ENCODE measurements at regions not wholly inside any gene's neighbourhood (a gene's known extent, or its start where the extent isn't known, plus 50 kb on each side); places are given as distances from the start of the nearest gene placed in this dataset.

GRCh38 chr10:78764846-78765430, 303.8 kb upstream of the ZMIZ1 start:
- Histone ChIP-seq H3K79me2 (ENCODE audit: insufficient read depth) (no peaks in the 10 kb centered on the region), H4K20me1 (ENCODE audit: insufficient read depth) (no peaks in the 10 kb centered on the region), H3K9me3 (no peaks in the 10 kb centered on the region), H3K4me3 (ENCODE audit: low read depth in 2 of 2, low read length in 1 of 2) (no peak overlapping the region), H3F3A (replicated peaks; ENCODE audit: insufficient read depth) (no peaks in the 10 kb centered on the region), H3K27ac (ENCODE audit: low read depth in 2 of 2, low read length in 1 of 2) (no peak overlapping the region), H3K27me3 (ENCODE audit: insufficient read depth) (no peaks in the 10 kb centered on the region), H3K9me2 (no peaks in the 10 kb centered on the region), H3K36me3 (replicated peaks in 1 of 2; ENCODE audit: control insufficient read depth in 1 of 2, insufficient read depth in 2 of 2, low read length in 1 of 2) (no peaks in the 10 kb centered on the region), H3K9ac (no peak overlapping the region), H3K4me1 (ENCODE audit: control insufficient read depth in 1 of 2, insufficient read depth in 2 of 2, low read depth in 1 of 2, low read length in 1 of 2) (peaks cover 0 to 48% of the 10 kb centered on the region in 2 experiments; a peak in 1 of 4 replicates), H2AFZ (ENCODE audit: low read depth) (no peak overlapping the region), H3K4me2 (no peak overlapping the region)
- CTCF ChIA-PET, result interaction anchor here (0.6 kb wide), 1 partner anchor 144 kb away, joined by 3 read pairs; no protein-coding TSS in a partner anchor
- no peak for TF ChIP-seq FOSL2 (IDR thresholded peaks at IDR 0.05; ENCODE audit: borderline replicate concordance, low read depth)
- no peak for TF ChIP-seq ELF1 (IDR thresholded peaks at IDR 0.05)
- no peak for TF ChIP-seq FOXJ3 (CRISPR knock-in tag; IDR thresholded peaks at IDR 0.05)
- TF ChIP-seq TEAD4 (IDR thresholded peaks at IDR 0.05; ENCODE audit: borderline replicate concordance, insufficient read depth), result no peak
- no peak for TF ChIP-seq CHD2 (IDR thresholded peaks at IDR 0.05; ENCODE audit: low read length, partially characterized antibody)
- TF ChIP-seq, protein P1, sequence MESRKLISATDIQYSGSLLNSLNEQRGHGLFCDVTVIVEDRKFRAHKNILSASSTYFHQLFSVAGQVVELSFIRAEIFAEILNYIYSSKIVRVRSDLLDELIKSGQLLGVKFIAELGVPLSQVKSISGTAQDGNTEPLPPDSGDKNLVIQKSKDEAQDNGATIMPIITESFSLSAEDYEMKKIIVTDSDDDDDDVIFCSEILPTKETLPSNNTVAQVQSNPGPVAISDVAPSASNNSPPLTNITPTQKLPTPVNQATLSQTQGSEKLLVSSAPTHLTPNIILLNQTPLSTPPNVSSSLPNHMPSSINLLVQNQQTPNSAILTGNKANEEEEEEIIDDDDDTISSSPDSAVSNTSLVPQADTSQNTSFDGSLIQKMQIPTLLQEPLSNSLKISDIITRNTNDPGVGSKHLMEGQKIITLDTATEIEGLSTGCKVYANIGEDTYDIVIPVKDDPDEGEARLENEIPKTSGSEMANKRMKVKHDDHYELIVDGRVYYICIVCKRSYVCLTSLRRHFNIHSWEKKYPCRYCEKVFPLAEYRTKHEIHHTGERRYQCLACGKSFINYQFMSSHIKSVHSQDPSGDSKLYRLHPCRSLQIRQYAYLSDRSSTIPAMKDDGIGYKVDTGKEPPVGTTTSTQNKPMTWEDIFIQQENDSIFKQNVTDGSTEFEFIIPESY (IDR thresholded peaks at IDR 0.05; ENCODE audit: borderline replicate concordance, low read depth), result no peak
- TF ChIP-seq SMC3 (IDR thresholded peaks at IDR 0.05; ENCODE audit: low read depth, low read length), result no peak
- TF ChIP-seq YY1 (IDR thresholded peaks at IDR 0.05; ENCODE audit: low read depth), result no peak
- no peak for TF ChIP-seq POLR2AphosphoS5 (IDR thresholded peaks at IDR 0.05; ENCODE audit: low read depth, low read length)
- TF ChIP-seq SIN3A (IDR thresholded peaks at IDR 0.05; ENCODE audit: borderline replicate concordance, low read depth, low read length), result no peak
- WGBS (ENCODE audit: low lambda C conversion rate), result 92% methylated on average over 4 of the region's 4 CpGs
- POLR2A ChIA-PET, result no interaction called here
- no peak for DNase-seq

GRCh38 chr10:78765726-78766335, 302.9 kb upstream of the ZMIZ1 start:
- H2AFZ ChIP-seq (ENCODE audit: low read depth), result no peak overlapping the region
- ChIA-PET CTCF (interaction anchor here (0.6 to 1.2 kb wide), 2 partner anchors 143 to 301 kb away, joined by 3 to 5 read pairs; no protein-coding TSS in a partner anchor), POLR2A (no interaction called here)
- no peaks in the 10 kb centered on the region for H3K9me3 ChIP-seq
- H3K9me2 ChIP-seq, result no peaks in the 10 kb centered on the region
- no peak for DNase-seq
- no peak overlapping the region for H3K4me3 ChIP-seq (ENCODE audit: low read depth in 2 of 2, low read length in 1 of 2)
- no peaks in the 10 kb centered on the region for H3K36me3 ChIP-seq (replicated peaks in 1 of 2; ENCODE audit: control insufficient read depth in 1 of 2, insufficient read depth in 2 of 2, low read length in 1 of 2)
- H3K79me2 ChIP-seq (ENCODE audit: insufficient read depth), result no peaks in the 10 kb centered on the region
- peaks cover 0 to 44% of the 10 kb centered on the region in 2 experiments; a peak in 1 of 4 replicates for H3K4me1 ChIP-seq (ENCODE audit: control insufficient read depth in 1 of 2, insufficient read depth in 2 of 2, low read depth in 1 of 2, low read length in 1 of 2)
- 81% methylated on average over 15 of the region's 16 CpGs for WGBS (ENCODE audit: low lambda C conversion rate)
- no peak overlapping the region for H3K9ac ChIP-seq
- H3K27me3 ChIP-seq (ENCODE audit: insufficient read depth), result no peaks in the 10 kb centered on the region
- H4K20me1 ChIP-seq (ENCODE audit: insufficient read depth), result no peaks in the 10 kb centered on the region
- H3K27ac ChIP-seq (ENCODE audit: low read depth in 2 of 2, low read length in 1 of 2), result peak overlapping the region in 1 of 2 experiments; percentile 16; a peak in 1 of 4 replicates
- H3F3A ChIP-seq (replicated peaks; ENCODE audit: insufficient read depth), result no peaks in the 10 kb centered on the region
- TF ChIP-seq, protein P1 (IDR thresholded peaks at IDR 0.05; ENCODE audit: borderline replicate concordance, low read depth), result no peak
- TF ChIP-seq CTCF (IDR thresholded peaks at IDR 0.05) (no peak), NRF1 (IDR thresholded peaks at IDR 0.05; ENCODE audit: low read depth, low read length) (no peak)
- H3K4me2 ChIP-seq, result no peak overlapping the region
